Daoy (cell line): ENCODE measurements at regions not wholly inside any gene's neighbourhood (a gene's known extent, or its start where the extent isn't known, plus 50 kb on each side); places are given as distances from the start of the nearest gene placed in this dataset.
A peak's percentile ranks its signal among the peaks of the same experiment; 100 is the strongest.
"Not testable (repeated sequence)": the region's sequence is repeated elsewhere in the genome, so short reads cannot be mapped to it uniquely, and the experiment has no call there.

Experiments used
- DNase-seq: peaks from one replicate; pipeline ENCODE4 v3.0.0-alpha.2; 2015; ENCODE audit warnings: low read depth

- no peak for DNase-seq
These were observed 679.8 kb upstream of the NECTIN3 start for GRCh38 chr3:110391640-110392395.

GRCh38 chr3:110393941-110394340, 677.7 kb upstream of the NECTIN3 start:
- no peak for DNase-seq

GRCh38 chr3:110397115-110397514, 674.5 kb upstream of the NECTIN3 start:
- DNase-seq, result no peak

- no peak for DNase-seq
These were observed 671.3 kb upstream of the NECTIN3 start for GRCh38 chr3:110400315-110400714.

- DNase-seq, result no peak
These were observed 665.6 kb upstream of the NECTIN3 start for GRCh38 chr3:110405830-110406585.

- DNase-seq, result no peak
These were observed 658.4 kb upstream of the NECTIN3 start for GRCh38 chr3:110413266-110413665.

- peak; percentile 23 for DNase-seq
These were observed 657.5 kb upstream of the NECTIN3 start for GRCh38 chr3:110413807-110414748.

GRCh38 chr3:110414855-110415254, 656.8 kb upstream of the NECTIN3 start:
- DNase-seq, result peak; percentile 54

- DNase-seq, result no peak
These were observed 652.5 kb upstream of the NECTIN3 start for GRCh38 chr3:110419096-110419495.

GRCh38 chr3:110419601-110420000, 652.0 kb upstream of the NECTIN3 start:
- no peak for DNase-seq

GRCh38 chr3:110420158-110420641, 651.4 kb upstream of the NECTIN3 start:
- DNase-seq, result peak; percentile 46

- no peak for DNase-seq
These were observed 648.3 kb upstream of the NECTIN3 start for GRCh38 chr3:110423276-110423675.

- DNase-seq, result no peak
These were observed 641.5 kb upstream of the NECTIN3 start for GRCh38 chr3:110430146-110430545.

- no peak for DNase-seq
These were observed 635.4 kb upstream of the NECTIN3 start for GRCh38 chr3:110436209-110436608.

GRCh38 chr3:110440066-110440653, 631.5 kb upstream of the NECTIN3 start:
- not testable (repeated sequence) for DNase-seq

GRCh38 chr3:110454066-110454465, 617.5 kb upstream of the NECTIN3 start:
- DNase-seq, result no peak

- no peak for DNase-seq
These were observed 615.6 kb upstream of the NECTIN3 start for GRCh38 chr3:110456001-110456400.

- DNase-seq, result no peak
These were observed 615.0 kb upstream of the NECTIN3 start for GRCh38 chr3:110456438-110457138.

GRCh38 chr3:110457508-110457907, 614.1 kb upstream of the NECTIN3 start:
- no peak for DNase-seq

- no peak for DNase-seq
These were observed 612.6 kb upstream of the NECTIN3 start for GRCh38 chr3:110459021-110459420.

GRCh38 chr3:110470310-110470709, 601.3 kb upstream of the NECTIN3 start:
- DNase-seq, result no peak
